ENCODE measurements at regions not wholly inside any gene's neighbourhood (a gene's known extent, or its start where the extent isn't known, plus 50 kb on each side); places are given as distances from the start of the nearest gene placed in this dataset.

GRCh38 chr13:70911286-70911685 is 803.0 kb upstream of the KLHL1 start:
- TF ChIP-seq CTCF (conservative IDR thresholded peaks at IDR 0.05; ENCODE audit: low read depth, low read length) (no peak), EZH2 (IDR thresholded peaks at IDR 0.05; ENCODE audit: low read length, unreplicated experiment) (no peak)
